Natural killer cell (primary cell): ENCODE measurements at regions not wholly inside any gene's neighbourhood (a gene's known extent, or its start where the extent isn't known, plus 50 kb on each side); places are given as distances from the start of the nearest gene placed in this dataset.

Source experiments
- ATAC-seq, 3 donors: fragments of 150-1000 bp in 2 of 3; fragments of 200-7000 bp in 1 of 3; cut with Tn5 transposase; 1 replicate in 1 of 3; 2 replicates in 2 of 3; pipeline ENCODE4 v1.10.0; 2021; ENCODE audit warnings: mild to moderate bottlenecking in 2 of 3, moderate library complexity in 2 of 3
- DNase-seq, 2 donors: peaks; one replicate each; pipeline versions ENCODE4 v3.0.0 to v3.0.0-alpha.2; 2013 to 2021; ENCODE audit warnings: mixed read lengths in 1 of 2
- H3K27ac ChIP-seq: one replicate; pipeline ENCODE4 v1.5.1; 2013; ENCODE audit warnings: mild to moderate bottlenecking, low read length
- H3K27me3 ChIP-seq: one replicate; pipeline ENCODE4 v1.6.1; 2013; ENCODE audit warnings: low read length; ENCODE audit not compliant: control insufficient read depth, insufficient read depth
- H3K36me3 ChIP-seq: one replicate; pipeline ENCODE4 v1.6.1; 2013; ENCODE audit warnings: low read length; ENCODE audit not compliant: control insufficient read depth, insufficient read depth
- H3K4me1 ChIP-seq: one replicate; pipeline ENCODE4 v1.6.1; 2013; ENCODE audit warnings: low read length; ENCODE audit not compliant: control insufficient read depth, insufficient read depth
- H3K4me3 ChIP-seq: one replicate; pipeline ENCODE4 v1.5.1; 2013; ENCODE audit warnings: low read length
- H3K9me3 ChIP-seq: one replicate; pipeline ENCODE4 v1.6.1; 2013; ENCODE audit warnings: low read length; ENCODE audit not compliant: control insufficient read depth, insufficient read depth
- H3K27ac Mint-ChIP-seq, 2 donors: one replicate each; pipeline ENCODE4 v1.8.0; 2022; ENCODE audit warnings: mild to moderate bottlenecking in 2 of 2, mixed read lengths in 2 of 2, moderate library complexity in 1 of 2
- H3K27me3 Mint-ChIP-seq, 2 donors: one replicate each; pipeline ENCODE4 v1.8.0; 2022; ENCODE audit warnings: low read depth in 2 of 2, mixed read lengths in 2 of 2
- H3K36me3 Mint-ChIP-seq: one replicate; pipeline ENCODE4 v1.8.0; 2022; ENCODE audit warnings: mixed read lengths
- H3K4me1 Mint-ChIP-seq, 2 donors: one replicate each; pipeline ENCODE4 v1.8.0; 2022; ENCODE audit warnings: mixed read lengths in 2 of 2
- H3K4me3 Mint-ChIP-seq: one replicate; pipeline ENCODE4 v1.8.0; 2022; ENCODE audit warnings: mild to moderate bottlenecking, moderate library complexity, mixed read lengths
- H3K9me3 Mint-ChIP-seq, 2 donors: one replicate each; pipeline ENCODE4 v1.8.0; 2022; ENCODE audit warnings: mixed read lengths in 2 of 2
- WGBS: methylation state at CpG from one replicate; pipeline ENCODE4 v1.1.7; 2013; ENCODE audit warnings: missing lambda C conversion rate; ENCODE audit not compliant: insufficient coverage; 5-methylcytosine and 5-hydroxymethylcytosine counted together
- intact Hi-C: fragments of 100-400 bp; cut with micrococcal nuclease; formaldehyde crosslinking; loops from one replicate; pipeline ENCODE4 v1.14.2; 2022
- TF ChIP-seq, protein P1 (sequence below): fragments of 200-600 bp; IDR thresholded peaks from one replicate; pipeline ENCODE4 v1.8.0; 2022; ENCODE audit warnings: antibody characterized with exemption

- H3K9me3 Mint-ChIP-seq: no peaks in the 10 kb centered on the region
- Histone ChIP-seq H3K4me3 (no peak overlapping the region), H3K9me3 (no peaks in the 10 kb centered on the region), H3K4me1 (no peaks in the 10 kb centered on the region), H3K27ac (no peak overlapping the region), H3K27me3 (no peaks in the 10 kb centered on the region), H3K36me3 (no peaks in the 10 kb centered on the region)
- no peak overlapping the region for H3K4me3 Mint-ChIP-seq
- intact Hi-C loops: no loop called here
- TF ChIP-seq, protein P1, sequence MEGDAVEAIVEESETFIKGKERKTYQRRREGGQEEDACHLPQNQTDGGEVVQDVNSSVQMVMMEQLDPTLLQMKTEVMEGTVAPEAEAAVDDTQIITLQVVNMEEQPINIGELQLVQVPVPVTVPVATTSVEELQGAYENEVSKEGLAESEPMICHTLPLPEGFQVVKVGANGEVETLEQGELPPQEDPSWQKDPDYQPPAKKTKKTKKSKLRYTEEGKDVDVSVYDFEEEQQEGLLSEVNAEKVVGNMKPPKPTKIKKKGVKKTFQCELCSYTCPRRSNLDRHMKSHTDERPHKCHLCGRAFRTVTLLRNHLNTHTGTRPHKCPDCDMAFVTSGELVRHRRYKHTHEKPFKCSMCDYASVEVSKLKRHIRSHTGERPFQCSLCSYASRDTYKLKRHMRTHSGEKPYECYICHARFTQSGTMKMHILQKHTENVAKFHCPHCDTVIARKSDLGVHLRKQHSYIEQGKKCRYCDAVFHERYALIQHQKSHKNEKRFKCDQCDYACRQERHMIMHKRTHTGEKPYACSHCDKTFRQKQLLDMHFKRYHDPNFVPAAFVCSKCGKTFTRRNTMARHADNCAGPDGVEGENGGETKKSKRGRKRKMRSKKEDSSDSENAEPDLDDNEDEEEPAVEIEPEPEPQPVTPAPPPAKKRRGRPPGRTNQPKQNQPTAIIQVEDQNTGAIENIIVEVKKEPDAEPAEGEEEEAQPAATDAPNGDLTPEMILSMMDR: no peak
- WGBS: 78% methylated on average over 7 of the region's 8 CpGs
- no peak overlapping the region for H3K27ac Mint-ChIP-seq
- H3K4me1 Mint-ChIP-seq: no peaks in the 10 kb centered on the region
- no peaks in the 10 kb centered on the region for H3K27me3 Mint-ChIP-seq
- DNase-seq (no peak), ATAC-seq (no peak)
- H3K36me3 Mint-ChIP-seq: no peaks in the 10 kb centered on the region
These were observed 364.7 kb downstream of the GPD2 start for GRCh38 chr2:156800781-156801361.

- no peaks in the 10 kb centered on the region for H3K27me3 ChIP-seq
- H3K27ac ChIP-seq: no peak overlapping the region
- Mint-ChIP-seq H3K27me3 (no peaks in the 10 kb centered on the region), H3K4me3 (no peak overlapping the region), H3K27ac (no peak overlapping the region), H3K4me1 (no peaks in the 10 kb centered on the region), H3K36me3 (no peaks in the 10 kb centered on the region), H3K9me3 (peaks cover 5% of the 10 kb centered on the region in 2 donors)
- DNase-seq: no peak
- intact Hi-C loops: no loop called here
- TF ChIP-seq, protein P1: no peak
- no peaks in the 10 kb centered on the region for H3K9me3 ChIP-seq
- no peak for ATAC-seq
- H3K36me3 ChIP-seq: no peaks in the 10 kb centered on the region
- WGBS: 33% methylated on average over 10 of the region's 10 CpGs
- H3K4me3 ChIP-seq: no peak overlapping the region
- H3K4me1 ChIP-seq: no peaks in the 10 kb centered on the region
These were observed 367.1 kb downstream of the GPD2 start for GRCh38 chr2:156803243-156803642.

DNA sequence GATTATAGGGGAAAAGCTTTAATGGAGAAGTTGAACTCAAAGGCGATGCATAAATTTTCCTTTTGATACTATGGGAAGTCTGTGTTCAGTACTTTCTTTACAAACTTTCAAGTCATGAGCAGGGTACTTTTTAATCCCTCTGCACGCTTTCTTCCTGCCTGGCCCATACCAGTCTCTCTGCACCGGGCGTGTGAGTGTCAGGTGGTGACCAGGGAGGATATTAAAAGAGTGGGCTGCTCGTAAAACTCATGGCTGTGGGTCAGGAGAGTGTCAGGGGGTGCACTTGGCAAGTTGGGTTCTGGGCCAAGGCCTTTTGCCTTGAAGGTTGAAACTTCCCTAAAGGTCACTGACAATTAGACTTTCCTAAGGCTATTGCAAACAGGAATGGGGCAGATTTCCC is 367.8 kb downstream of the GPD2 start:
- H3K27ac Mint-ChIP-seq: no peak overlapping the region
- DNase-seq (no peak), ATAC-seq (no peak)
- peaks cover 6 to 7% of the 10 kb centered on the region in 2 donors for H3K9me3 Mint-ChIP-seq
- H3K4me3 Mint-ChIP-seq: no peak overlapping the region
- Histone ChIP-seq H3K4me3 (no peak overlapping the region), H3K9me3 (no peaks in the 10 kb centered on the region), H3K36me3 (no peaks in the 10 kb centered on the region), H3K4me1 (no peaks in the 10 kb centered on the region), H3K27me3 (no peaks in the 10 kb centered on the region), H3K27ac (no peak overlapping the region)
- no peaks in the 10 kb centered on the region for H3K36me3 Mint-ChIP-seq
- H3K4me1 Mint-ChIP-seq: no peaks in the 10 kb centered on the region
- no peaks in the 10 kb centered on the region for H3K27me3 Mint-ChIP-seq
- WGBS: 80% methylated on average over 4 of the region's 5 CpGs
- TF ChIP-seq, protein P1: no peak
- intact Hi-C loops: no loop called here

GRCh38 chr2:156810094-156810493 is 373.9 kb downstream of the GPD2 start:
- no peak for DNase-seq
- H3K4me1 ChIP-seq: no peaks in the 10 kb centered on the region
- peaks cover 7 to 13% of the 10 kb centered on the region in 2 donors for H3K9me3 Mint-ChIP-seq
- no peak overlapping the region for H3K4me3 Mint-ChIP-seq
- no peaks in the 10 kb centered on the region for H3K36me3 ChIP-seq
- WGBS: 84% methylated on average over 2 of the region's 2 CpGs
- H3K9me3 ChIP-seq: no peaks in the 10 kb centered on the region
- ATAC-seq: no peak
- no peaks in the 10 kb centered on the region for H3K4me1 Mint-ChIP-seq
- H3K27me3 Mint-ChIP-seq: no peaks in the 10 kb centered on the region
- intact Hi-C loops: no loop called here
- H3K4me3 ChIP-seq: no peak overlapping the region
- H3K27me3 ChIP-seq: no peaks in the 10 kb centered on the region
- H3K36me3 Mint-ChIP-seq: no peaks in the 10 kb centered on the region
- H3K27ac Mint-ChIP-seq: no peak overlapping the region
- TF ChIP-seq, protein P1: no peak
- no peak overlapping the region for H3K27ac ChIP-seq
